Panc1 (cell line): ENCODE measurements at regions not wholly inside any gene's neighbourhood (a gene's known extent, or its start where the extent isn't known, plus 50 kb on each side); places are given as distances from the start of the nearest gene placed in this dataset.

Experiments
- ATAC-seq: fragments of 200-7000 bp; cut with Tn5 transposase; 2 replicates; pipeline ENCODE4 v1.9.1; 2020; ENCODE audit warnings: mild to moderate bottlenecking, moderate library complexity
- BruUV-seq: library from RNA; stranded (reverse); fragments of 400-500 nt; replicated peaks from 2 replicates; lab custom pipeline; 2021; lab: Mats Ljungman, UMichigan
- CTCF ChIA-PET: fragments of 300-600 bp; sonication (Branson Sonifier 250); formaldehyde crosslinking; loops from one replicate; lab custom pipeline; 2022; ENCODE audit warnings: antibody characterized with exemption; lab: Charles Lee
- POLR2A ChIA-PET: fragments of 300-600 bp; sonication (Branson Sonifier 250); formaldehyde crosslinking; loops from one replicate; lab custom pipeline; 2022; ENCODE audit warnings: antibody characterized with exemption; lab: Charles Lee
- DNase-seq: peaks from one replicate; pipeline ENCODE4 v3.0.0-alpha.2; 2010; ENCODE audit warnings: low read depth, low spot score
- H3K27ac ChIP-seq: 2 replicates; pipeline ENCODE4 v1.5.1; 2011; ENCODE audit warnings: mild to moderate bottlenecking, low read length, inconsistent platforms
- H3K27me3 ChIP-seq: fragments of 200-500 bp; sonication (Bioruptor generic); 2 replicates; pipeline ENCODE4 v1.6.0; 2014; ENCODE audit warnings: low read length, inconsistent platforms; ENCODE audit not compliant: control insufficient read depth, insufficient read depth
- H3K36me3 ChIP-seq: fragments of 200-500 bp; sonication (Bioruptor generic); 2 replicates; pipeline ENCODE4 v1.5.1; 2014; ENCODE audit warnings: inconsistent platforms, mild to moderate bottlenecking, low read length, moderate library complexity; ENCODE audit not compliant: control insufficient read depth, insufficient read depth
- H3K4me1 ChIP-seq: 2 replicates; pipeline ENCODE4 v1.5.1; 2011; ENCODE audit warnings: inconsistent platforms, mild to moderate bottlenecking, low read length, moderate library complexity; ENCODE audit not compliant: control insufficient read depth, insufficient read depth
- H3K4me3 ChIP-seq, 2 experiments: 2 replicates each; pipeline ENCODE4 v1.5.1; 2011 to 2012; ENCODE audit warnings: low read depth in 2 of 2, low read length in 2 of 2, mild to moderate bottlenecking in 2 of 2, inconsistent platforms in 1 of 2, moderate library complexity in 1 of 2
- H3K9me3 ChIP-seq: fragments of 200-500 bp; sonication (Bioruptor generic); 2 replicates; pipeline ENCODE4 v1.5.1; 2014; ENCODE audit warnings: low read depth, mild to moderate bottlenecking, inconsistent platforms, low read length, moderate library complexity; ENCODE audit not compliant: control insufficient read depth, insufficient read depth
- POLR2AphosphoS5 ChIP-seq: IDR thresholded peaks from 2 replicates; pipeline ENCODE4 v1.6.1; 2012; ENCODE audit warnings: mild to moderate bottlenecking, low read depth, low read length, moderate library complexity
- SIN3A ChIP-seq: IDR thresholded peaks from 2 replicates; pipeline ENCODE4 v1.6.1; 2012; ENCODE audit warnings: low read depth, mild to moderate bottlenecking, low read length, moderate library complexity, borderline replicate concordance; ENCODE audit not compliant: insufficient read depth
- TCF7L2 ChIP-seq: IDR thresholded peaks from 2 replicates; pipeline ENCODE4 v1.6.1; 2011; ENCODE audit warnings: mild to moderate bottlenecking, low read depth, low read length, inconsistent platforms
- in situ Hi-C: cut with HindIII; loops from 2 replicates; pipeline ENCODE4 v1.10.0; 2016; ENCODE audit warnings: low sequenced_read_pairs, low pct_unique_long_range_greater_than_20kb
- intact Hi-C: fragments of 100-400 bp; cut with micrococcal nuclease; formaldehyde crosslinking; loops from one replicate; pipeline ENCODE4 v1.10.0; 2022; ENCODE audit not compliant: unreplicated experiment
- TF ChIP-seq, protein P1 (sequence below), 2 experiments: IDR thresholded peaks; 2 replicates each; pipeline ENCODE4 v1.6.1; 2011 to 2012; ENCODE audit warnings: low read depth in 2 of 2, control low read depth in 1 of 2, low read length in 1 of 2, mild to moderate bottlenecking in 1 of 2, moderate library complexity in 1 of 2; ENCODE audit not compliant: insufficient read depth in 1 of 2
- TF ChIP-seq, protein P2 (sequence below): fragments of 450-650 bp; IDR thresholded peaks from 2 replicates; pipeline ENCODE4 v1.5.1; 2017; ENCODE audit warnings: mild to moderate bottlenecking

DNA sequence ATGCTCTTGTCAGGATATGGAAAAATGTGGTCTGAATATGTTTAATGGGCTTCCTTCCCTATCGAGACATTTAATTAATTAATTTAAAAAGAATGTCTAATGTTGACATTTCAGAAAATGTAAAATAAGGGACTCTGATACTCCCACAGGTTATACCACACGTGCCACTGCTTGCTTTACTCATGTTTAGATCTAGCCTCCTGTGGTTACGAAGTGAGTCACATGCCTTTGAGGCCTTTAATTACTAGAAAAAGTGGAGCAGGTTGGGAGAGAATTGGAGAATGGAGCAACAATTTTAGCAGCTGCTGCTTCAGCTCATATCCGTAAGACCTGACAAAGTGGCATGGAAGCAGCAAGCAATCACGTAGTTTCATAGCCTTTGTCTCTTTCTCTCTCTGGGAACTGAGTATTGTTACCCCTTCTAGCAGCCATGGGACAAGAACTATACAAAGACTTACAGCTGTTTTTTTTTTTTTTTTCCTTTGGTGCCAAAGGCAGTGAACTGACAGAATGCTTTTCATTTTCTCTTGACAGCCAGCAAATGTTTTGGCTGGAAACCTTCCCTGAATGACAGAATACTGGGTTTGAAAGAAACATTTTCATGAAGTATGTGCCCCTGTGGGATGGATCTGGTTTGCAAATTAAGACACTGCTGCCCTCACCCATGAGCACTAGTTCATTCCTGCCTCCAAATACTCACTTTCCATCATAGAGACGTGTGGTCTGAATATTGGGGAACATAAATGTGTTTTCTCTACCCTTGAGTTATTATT, 355.1 kb upstream of the PABPC5 start:
- ChIA-PET CTCF (no interaction called here), POLR2A (no interaction called here)
- no peak for DNase-seq
- BruUV-seq = no TSS peak
- TF ChIP-seq SIN3A (no peak), POLR2AphosphoS5 (no peak), TCF7L2 (no peak)
- TF ChIP-seq, protein P1, sequence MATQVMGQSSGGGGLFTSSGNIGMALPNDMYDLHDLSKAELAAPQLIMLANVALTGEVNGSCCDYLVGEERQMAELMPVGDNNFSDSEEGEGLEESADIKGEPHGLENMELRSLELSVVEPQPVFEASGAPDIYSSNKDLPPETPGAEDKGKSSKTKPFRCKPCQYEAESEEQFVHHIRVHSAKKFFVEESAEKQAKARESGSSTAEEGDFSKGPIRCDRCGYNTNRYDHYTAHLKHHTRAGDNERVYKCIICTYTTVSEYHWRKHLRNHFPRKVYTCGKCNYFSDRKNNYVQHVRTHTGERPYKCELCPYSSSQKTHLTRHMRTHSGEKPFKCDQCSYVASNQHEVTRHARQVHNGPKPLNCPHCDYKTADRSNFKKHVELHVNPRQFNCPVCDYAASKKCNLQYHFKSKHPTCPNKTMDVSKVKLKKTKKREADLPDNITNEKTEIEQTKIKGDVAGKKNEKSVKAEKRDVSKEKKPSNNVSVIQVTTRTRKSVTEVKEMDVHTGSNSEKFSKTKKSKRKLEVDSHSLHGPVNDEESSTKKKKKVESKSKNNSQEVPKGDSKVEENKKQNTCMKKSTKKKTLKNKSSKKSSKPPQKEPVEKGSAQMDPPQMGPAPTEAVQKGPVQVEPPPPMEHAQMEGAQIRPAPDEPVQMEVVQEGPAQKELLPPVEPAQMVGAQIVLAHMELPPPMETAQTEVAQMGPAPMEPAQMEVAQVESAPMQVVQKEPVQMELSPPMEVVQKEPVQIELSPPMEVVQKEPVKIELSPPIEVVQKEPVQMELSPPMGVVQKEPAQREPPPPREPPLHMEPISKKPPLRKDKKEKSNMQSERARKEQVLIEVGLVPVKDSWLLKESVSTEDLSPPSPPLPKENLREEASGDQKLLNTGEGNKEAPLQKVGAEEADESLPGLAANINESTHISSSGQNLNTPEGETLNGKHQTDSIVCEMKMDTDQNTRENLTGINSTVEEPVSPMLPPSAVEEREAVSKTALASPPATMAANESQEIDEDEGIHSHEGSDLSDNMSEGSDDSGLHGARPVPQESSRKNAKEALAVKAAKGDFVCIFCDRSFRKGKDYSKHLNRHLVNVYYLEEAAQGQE (IDR thresholded peaks at IDR 0.05; ENCODE audit: insufficient read depth in 1 of 2, low read depth in 2 of 2, low read length in 1 of 2) = no peak
- TF ChIP-seq, protein P2, sequence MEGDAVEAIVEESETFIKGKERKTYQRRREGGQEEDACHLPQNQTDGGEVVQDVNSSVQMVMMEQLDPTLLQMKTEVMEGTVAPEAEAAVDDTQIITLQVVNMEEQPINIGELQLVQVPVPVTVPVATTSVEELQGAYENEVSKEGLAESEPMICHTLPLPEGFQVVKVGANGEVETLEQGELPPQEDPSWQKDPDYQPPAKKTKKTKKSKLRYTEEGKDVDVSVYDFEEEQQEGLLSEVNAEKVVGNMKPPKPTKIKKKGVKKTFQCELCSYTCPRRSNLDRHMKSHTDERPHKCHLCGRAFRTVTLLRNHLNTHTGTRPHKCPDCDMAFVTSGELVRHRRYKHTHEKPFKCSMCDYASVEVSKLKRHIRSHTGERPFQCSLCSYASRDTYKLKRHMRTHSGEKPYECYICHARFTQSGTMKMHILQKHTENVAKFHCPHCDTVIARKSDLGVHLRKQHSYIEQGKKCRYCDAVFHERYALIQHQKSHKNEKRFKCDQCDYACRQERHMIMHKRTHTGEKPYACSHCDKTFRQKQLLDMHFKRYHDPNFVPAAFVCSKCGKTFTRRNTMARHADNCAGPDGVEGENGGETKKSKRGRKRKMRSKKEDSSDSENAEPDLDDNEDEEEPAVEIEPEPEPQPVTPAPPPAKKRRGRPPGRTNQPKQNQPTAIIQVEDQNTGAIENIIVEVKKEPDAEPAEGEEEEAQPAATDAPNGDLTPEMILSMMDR = no peak
- no peaks in the 10 kb centered on the region for H3K27me3 ChIP-seq
- H3K36me3 ChIP-seq = no peaks in the 10 kb centered on the region
- H3K27ac ChIP-seq = no peak overlapping the region
- H3K9me3 ChIP-seq = no peaks in the 10 kb centered on the region
- H3K4me1 ChIP-seq = no peaks in the 10 kb centered on the region
- in situ Hi-C loops = no loop called here
- no peak for ATAC-seq
- intact Hi-C loops = no loop called here
- no peak overlapping the region for H3K4me3 ChIP-seq

GRCh38 chrX:91080822-91081221, 353.8 kb upstream of the PABPC5 start:
- Histone ChIP-seq H3K9me3 (no peaks in the 10 kb centered on the region), H3K27me3 (no peaks in the 10 kb centered on the region), H3K4me1 (no peaks in the 10 kb centered on the region), H3K36me3 (no peaks in the 10 kb centered on the region), H3K27ac (no peak overlapping the region), H3K4me3 (no peak overlapping the region)
- TF ChIP-seq TCF7L2 (no peak), POLR2AphosphoS5 (no peak), SIN3A (no peak)
- TF ChIP-seq, protein P1 (IDR thresholded peaks at IDR 0.05; ENCODE audit: insufficient read depth in 1 of 2, low read depth in 2 of 2, low read length in 1 of 2) = no peak
- TF ChIP-seq, protein P2 = no peak
- BruUV-seq = no TSS peak
- intact Hi-C loops = no loop called here
- CTCF ChIA-PET = no interaction called here
- DNase-seq = no peak
- no peak for ATAC-seq
- POLR2A ChIA-PET = no interaction called here
- in situ Hi-C loops = no loop called here
